GM21528 (cell line): ENCODE measurements at regions not wholly inside any gene's neighbourhood (a gene's known extent, or its start where the extent isn't known, plus 50 kb on each side); places are given as distances from the start of the nearest gene placed in this dataset.
A peak's percentile ranks its signal among the peaks of the same experiment; 100 is the strongest.
"Not testable (repeated sequence)": the region's sequence is repeated elsewhere in the genome, so short reads cannot be mapped to it uniquely, and the experiment has no call there.

Experiments
- ATAC-seq: cut with Tn5 transposase; IDR thresholded peaks from one replicate; pipeline ENCODE4 v1.9.1; 2021; ENCODE audit warnings: mild to moderate bottlenecking, moderate library complexity; ENCODE audit not compliant: unreplicated experiment, low FRiP score

- ATAC-seq, result no peak
Measured at GRCh38 chrX:74090049-74090448, 213.9 kb upstream of the ZCCHC13 start.

GRCh38 chrX:74085642-74086236 is 218.2 kb upstream of the ZCCHC13 start:
- ATAC-seq, result no peak

- no peak for ATAC-seq
Measured at GRCh38 chrX:74080165-74080564, 223.8 kb upstream of the ZCCHC13 start.

- ATAC-seq, result no peak
Measured at GRCh38 chrX:74065831-74066390, 213.4 kb upstream of the XIST start.

- ATAC-seq, result no peak
Measured at GRCh38 chrX:74063426-74064155, 211.1 kb upstream of the XIST start.

- ATAC-seq, result no peak
Measured at GRCh38 chrX:74061879-74062278, 209.4 kb upstream of the XIST start.

- no peak for ATAC-seq
Measured at GRCh38 chrX:74049126-74049525, 196.6 kb upstream of the XIST start.

GRCh38 chrX:74034066-74034465 is 181.6 kb upstream of the XIST start:
- not testable (repeated sequence) for ATAC-seq

GRCh38 chrX:74031527-74031926 is 179.0 kb upstream of the XIST start:
- not testable (repeated sequence) for ATAC-seq

- ATAC-seq, result not testable (repeated sequence)
Measured at GRCh38 chrX:74030766-74031165, 178.3 kb upstream of the XIST start.

GRCh38 chrX:74025145-74025544 is 172.6 kb upstream of the XIST start:
- ATAC-seq, result not testable (repeated sequence)

GRCh38 chrX:74023203-74023602 is 170.7 kb upstream of the XIST start:
- no peak for ATAC-seq

GRCh38 chrX:74018253-74018652 is 165.7 kb upstream of the XIST start:
- no peak for ATAC-seq

GRCh38 chrX:74015379-74016019 is 163.0 kb upstream of the XIST start:
- ATAC-seq, result no peak

- ATAC-seq, result no peak
Measured at GRCh38 chrX:74009041-74009440, 156.5 kb upstream of the XIST start.

- ATAC-seq, result no peak
Measured at GRCh38 chrX:73992019-73992418, 139.5 kb upstream of the XIST start.

- no peak for ATAC-seq
Measured at GRCh38 chrX:73987166-73987565, 134.7 kb upstream of the XIST start.

GRCh38 chrX:73979551-73980131 is 127.1 kb upstream of the XIST start:
- ATAC-seq, result no peak

GRCh38 chrX:73977542-73978169 is 125.1 kb upstream of the XIST start:
- ATAC-seq, result peak; percentile 81

GRCh38 chrX:73967461-73967860 is 114.9 kb upstream of the XIST start:
- ATAC-seq, result not testable (repeated sequence)

- no peak for ATAC-seq
Measured at GRCh38 chrX:73965833-73966232, 113.3 kb upstream of the XIST start.
